VCaP (cell line): ENCODE measurements at regions not wholly inside any gene's neighbourhood (a gene's known extent, or its start where the extent isn't known, plus 50 kb on each side); places are given as distances from the start of the nearest gene placed in this dataset.

ENCODE experiments used
- H3K27ac ChIP-seq: fragments of 450-650 bp; 2 replicates; pipeline ENCODE4 v1.5.1; 2017
- CTCF ChIP-seq: fragments of 450-650 bp; conservative IDR thresholded peaks from 2 replicates; pipeline ENCODE4 v1.5.1; 2017; ENCODE audit warnings: mild to moderate bottlenecking, moderate library complexity

GRCh38 chr9:104238668-104239067, 144.6 kb downstream of the SMC2 start:
- TF ChIP-seq CTCF, result no peak
- no peak overlapping the region for H3K27ac ChIP-seq

GRCh38 chr9:104240890-104241289, 146.8 kb downstream of the SMC2 start:
- no peak for TF ChIP-seq CTCF
- H3K27ac ChIP-seq, result no peak overlapping the region

- TF ChIP-seq CTCF, result no peak
Observed at GRCh38 chr9:104245925-104246324, 151.8 kb downstream of the SMC2 start.

GRCh38 chr9:104247899-104248460, 153.9 kb downstream of the SMC2 start:
- TF ChIP-seq CTCF, result no peak

More at GRCh38 chr9:104245925-104246324, 151.8 kb downstream of the SMC2 start:
- H3K27ac ChIP-seq, result no peak overlapping the region

GRCh38 chr9:104256031-104256695, 162.1 kb downstream of the SMC2 start:
- no peak overlapping the region for H3K27ac ChIP-seq
- TF ChIP-seq CTCF, result no peak

More at GRCh38 chr9:104247899-104248460, 153.9 kb downstream of the SMC2 start:
- no peak overlapping the region for H3K27ac ChIP-seq

GRCh38 chr9:104256696-104257062, 162.6 kb downstream of the SMC2 start:
- no peak for TF ChIP-seq CTCF

GRCh38 chr9:104258296-104259011, 164.3 kb downstream of the SMC2 start:
- no peak for TF ChIP-seq CTCF
- no peak overlapping the region for H3K27ac ChIP-seq

More at GRCh38 chr9:104256696-104257062, 162.6 kb downstream of the SMC2 start:
- no peak overlapping the region for H3K27ac ChIP-seq
